ENCODE measurements at regions not wholly inside any gene's neighbourhood (a gene's known extent, or its start where the extent isn't known, plus 50 kb on each side); places are given as distances from the start of the nearest gene placed in this dataset.

GRCh38 chrX:802846-803245, 172.3 kb downstream of the SHOX start:
- DNase-seq (ENCODE audit: extremely low spot score, unreplicated experiment), result peak; percentile 53
- H3K27me3 Mint-ChIP-seq (ENCODE audit: unreplicated experiment), result peaks cover 6% of the 10 kb centered on the region
- no peak for TF ChIP-seq CTCF (IDR thresholded peaks at IDR 0.05)
- peaks cover 6% of the 10 kb centered on the region for H3K9me3 Mint-ChIP-seq (ENCODE audit: unreplicated experiment)
- H3K4me3 Mint-ChIP-seq (ENCODE audit: unreplicated experiment), result no peak overlapping the region
- H3K36me3 Mint-ChIP-seq (ENCODE audit: unreplicated experiment), result no peaks in the 10 kb centered on the region
- no peak overlapping the region for H3K27ac Mint-ChIP-seq (ENCODE audit: unreplicated experiment)
- H3K4me1 Mint-ChIP-seq (ENCODE audit: unreplicated experiment), result no peaks in the 10 kb centered on the region

DNA sequence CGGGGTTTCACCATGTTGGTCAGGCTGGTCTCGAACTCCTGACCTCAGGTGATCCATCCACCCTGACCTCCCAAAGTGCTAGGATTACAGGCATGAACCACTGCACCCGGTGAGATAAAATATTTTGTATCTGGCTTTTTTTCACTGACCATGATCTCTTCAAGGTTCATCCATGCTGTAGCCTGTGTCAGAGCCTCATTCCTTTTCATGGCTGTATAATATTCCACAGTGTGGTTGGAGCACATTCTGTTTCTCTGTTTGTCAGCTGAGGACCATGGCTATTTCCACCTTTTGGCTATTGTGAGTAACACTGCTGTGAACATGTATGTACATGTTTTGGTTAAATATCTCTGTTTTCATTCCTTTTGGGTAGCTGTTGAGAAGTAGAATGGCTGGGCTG, 169.2 kb downstream of the SHOX start:
- no peak overlapping the region for H3K27ac Mint-ChIP-seq (ENCODE audit: unreplicated experiment)
- peaks cover 6% of the 10 kb centered on the region for H3K9me3 Mint-ChIP-seq (ENCODE audit: unreplicated experiment)
- DNase-seq (ENCODE audit: extremely low spot score, unreplicated experiment), result no peak
- no peaks in the 10 kb centered on the region for H3K36me3 Mint-ChIP-seq (ENCODE audit: unreplicated experiment)
- no peak for TF ChIP-seq CTCF (IDR thresholded peaks at IDR 0.05)
- no peak overlapping the region for H3K4me3 Mint-ChIP-seq (ENCODE audit: unreplicated experiment)
- no peaks in the 10 kb centered on the region for H3K27me3 Mint-ChIP-seq (ENCODE audit: unreplicated experiment)
- H3K4me1 Mint-ChIP-seq (ENCODE audit: unreplicated experiment), result no peaks in the 10 kb centered on the region

- peaks cover 13% of the 10 kb centered on the region for H3K27me3 Mint-ChIP-seq (ENCODE audit: unreplicated experiment)
- H3K4me3 Mint-ChIP-seq (ENCODE audit: unreplicated experiment), result no peak overlapping the region
- TF ChIP-seq CTCF (IDR thresholded peaks at IDR 0.05), result no peak
- DNase-seq (ENCODE audit: extremely low spot score, unreplicated experiment), result peak; percentile 79
- no peaks in the 10 kb centered on the region for H3K4me1 Mint-ChIP-seq (ENCODE audit: unreplicated experiment)
- no peak overlapping the region for H3K27ac Mint-ChIP-seq (ENCODE audit: unreplicated experiment)
- no peaks in the 10 kb centered on the region for H3K9me3 Mint-ChIP-seq (ENCODE audit: unreplicated experiment)
- no peaks in the 10 kb centered on the region for H3K36me3 Mint-ChIP-seq (ENCODE audit: unreplicated experiment)
Observed at GRCh38 chrX:794311-794710, 163.7 kb downstream of the SHOX start.

DNA sequence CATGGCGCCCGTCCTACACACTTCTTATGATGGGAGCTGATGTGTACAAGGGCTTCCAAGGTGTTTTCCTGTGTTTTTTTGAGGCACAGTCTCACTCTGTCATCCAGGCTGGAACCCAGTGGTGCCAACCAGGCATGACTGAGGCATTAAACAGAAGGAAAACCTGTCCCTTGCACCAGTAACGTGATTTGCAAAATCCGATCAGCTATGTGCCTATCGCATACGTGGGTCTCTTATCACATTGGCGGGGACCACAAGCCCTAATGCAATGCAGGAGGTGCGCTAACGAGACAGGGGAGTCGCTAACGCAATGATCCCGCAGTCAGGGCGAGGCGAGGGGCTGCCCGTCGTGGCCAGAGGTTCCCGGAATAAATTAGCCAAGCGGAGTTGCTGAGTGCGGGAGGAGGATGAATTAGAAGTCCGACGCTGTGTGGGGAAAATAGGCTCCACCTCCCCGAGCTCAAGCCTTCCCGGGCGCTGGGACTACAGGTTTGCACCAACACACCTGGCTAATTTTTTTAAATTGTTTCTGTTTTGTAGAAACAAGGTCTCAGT, 162.7 kb downstream of the SHOX start:
- DNase-seq (ENCODE audit: extremely low spot score, unreplicated experiment), result peak; percentile 66
- Mint-ChIP-seq H3K27ac (ENCODE audit: unreplicated experiment) (no peak overlapping the region), H3K4me3 (ENCODE audit: unreplicated experiment) (no peak overlapping the region), H3K9me3 (ENCODE audit: unreplicated experiment) (no peaks in the 10 kb centered on the region), H3K27me3 (ENCODE audit: unreplicated experiment) (peaks cover 13% of the 10 kb centered on the region), H3K4me1 (ENCODE audit: unreplicated experiment) (no peaks in the 10 kb centered on the region), H3K36me3 (ENCODE audit: unreplicated experiment) (no peaks in the 10 kb centered on the region)
- no peak for TF ChIP-seq CTCF (IDR thresholded peaks at IDR 0.05)

DNA sequence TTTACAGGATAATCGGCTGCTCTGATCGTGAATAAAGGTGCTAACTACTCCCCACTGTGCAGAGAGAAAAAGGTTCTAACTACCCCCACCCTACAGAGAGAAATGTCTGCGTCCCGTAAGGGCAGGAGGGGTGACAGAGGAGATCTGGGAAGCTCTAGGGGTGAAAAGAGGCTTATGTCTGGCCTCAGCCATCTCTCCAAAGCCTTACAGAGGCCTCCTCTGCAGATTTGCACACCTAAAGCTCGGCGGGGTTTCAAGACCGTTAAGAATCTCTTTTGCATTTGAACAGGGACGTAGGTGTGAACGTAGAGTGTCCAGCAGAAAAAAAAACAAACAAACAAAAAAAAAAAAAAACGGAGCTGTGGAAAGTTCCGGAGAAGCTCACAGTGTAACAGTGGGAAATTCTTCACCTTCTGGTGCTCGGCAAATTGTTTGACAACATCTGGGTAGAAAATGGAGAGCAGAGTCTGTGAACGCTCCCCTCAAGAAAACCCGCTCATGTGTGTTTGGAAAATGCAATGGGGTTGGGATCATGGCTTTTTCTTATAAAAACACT, 161.0 kb downstream of the SHOX start:
- Mint-ChIP-seq H3K4me3 (ENCODE audit: unreplicated experiment) (no peak overlapping the region), H3K27me3 (ENCODE audit: unreplicated experiment) (peaks cover 13% of the 10 kb centered on the region), H3K36me3 (ENCODE audit: unreplicated experiment) (no peaks in the 10 kb centered on the region), H3K27ac (ENCODE audit: unreplicated experiment) (no peak overlapping the region), H3K9me3 (ENCODE audit: unreplicated experiment) (no peaks in the 10 kb centered on the region), H3K4me1 (ENCODE audit: unreplicated experiment) (no peaks in the 10 kb centered on the region)
- no peak for TF ChIP-seq CTCF (IDR thresholded peaks at IDR 0.05)
- DNase-seq (ENCODE audit: extremely low spot score, unreplicated experiment), result no peak

Measured in osteocyte (in vitro differentiated cells).